ENCODE measurements at regions not wholly inside any gene's neighbourhood (a gene's known extent, or its start where the extent isn't known, plus 50 kb on each side); places are given as distances from the start of the nearest gene placed in this dataset.

DNA sequence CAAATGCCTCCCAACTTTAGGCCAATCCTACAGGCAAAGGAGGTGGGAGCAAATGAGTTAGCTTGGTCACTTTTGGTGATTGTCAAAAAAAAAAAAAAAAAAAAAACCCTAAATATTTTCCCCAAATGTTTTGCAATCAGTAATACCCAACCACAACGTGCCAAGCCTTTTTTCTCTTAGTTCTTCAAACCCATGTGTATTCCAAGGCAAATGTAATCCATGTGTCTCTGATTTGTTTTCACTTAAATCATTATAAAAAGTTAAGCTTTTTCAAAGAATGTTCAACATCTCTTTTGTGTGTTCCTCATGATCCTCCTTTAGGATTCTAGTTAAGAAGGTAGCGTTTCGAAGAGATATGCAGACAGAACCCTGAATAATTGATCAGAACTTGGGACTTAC lies 328.4 kb downstream of the PAPSS1 start:
- Histone ChIP-seq H3K36me3 (ENCODE audit: control insufficient read depth in 2 of 3, insufficient read depth in 3 of 3, low read length in 3 of 3) (no peaks in the 10 kb centered on the region), H3K27me3 (ENCODE audit: control insufficient read depth, insufficient read depth, low read length) (no peaks in the 10 kb centered on the region), H3K9me3 (ENCODE audit: control insufficient read depth in 2 of 3, insufficient read depth in 1 of 3, low read length in 3 of 3) (no peaks in the 10 kb centered on the region), H3K4me1 (ENCODE audit: control insufficient read depth in 2 of 3, insufficient read depth in 2 of 3, low read depth in 1 of 3, low read length in 3 of 3) (no peaks in the 10 kb centered on the region), H3K9ac (ENCODE audit: low read length in 3 of 3) (no peak overlapping the region), H3K27ac (ENCODE audit: low read depth in 2 of 2, low read length in 2 of 2) (no peak overlapping the region), H3K4me3 (ENCODE audit: low read length in 3 of 3) (no peak overlapping the region)
- FAIRE-seq (no peak), DNase-seq (no peak)
- intact Hi-C loops (cut with DNase I): no loop called here
- no peak for TF ChIP-seq CTCF (IDR thresholded peaks at IDR 0.05; ENCODE audit: borderline replicate concordance, extremely low read depth, insufficient read depth)

- no peak for FAIRE-seq
- intact Hi-C loops (cut with DNase I): no loop called here
- H3K27me3 ChIP-seq (ENCODE audit: control insufficient read depth, insufficient read depth, low read length): no peaks in the 10 kb centered on the region
- TF ChIP-seq CTCF (IDR thresholded peaks at IDR 0.05; ENCODE audit: borderline replicate concordance, extremely low read depth, insufficient read depth): no peak
- H3K36me3 ChIP-seq (ENCODE audit: control insufficient read depth in 2 of 3, insufficient read depth in 3 of 3, low read length in 3 of 3): no peaks in the 10 kb centered on the region
- no peak overlapping the region for H3K4me3 ChIP-seq (ENCODE audit: low read length in 3 of 3)
- no peak overlapping the region for H3K27ac ChIP-seq (ENCODE audit: low read depth in 2 of 2, low read length in 2 of 2)
- H3K9me3 ChIP-seq (ENCODE audit: control insufficient read depth in 2 of 3, insufficient read depth in 1 of 3, low read length in 3 of 3): no peaks in the 10 kb centered on the region
- H3K4me1 ChIP-seq (ENCODE audit: control insufficient read depth in 2 of 3, insufficient read depth in 2 of 3, low read depth in 1 of 3, low read length in 3 of 3): no peaks in the 10 kb centered on the region
- DNase-seq: no peak
- no peak overlapping the region for H3K9ac ChIP-seq (ENCODE audit: low read length in 3 of 3)
Observed at GRCh38 chr4:107391009-107391629, 328.9 kb downstream of the PAPSS1 start.

- Histone ChIP-seq H3K36me3 (ENCODE audit: control insufficient read depth in 2 of 3, insufficient read depth in 3 of 3, low read length in 3 of 3) (no peaks in the 10 kb centered on the region), H3K9me3 (ENCODE audit: control insufficient read depth in 2 of 3, insufficient read depth in 1 of 3, low read length in 3 of 3) (no peaks in the 10 kb centered on the region), H3K27ac (ENCODE audit: low read depth in 2 of 2, low read length in 2 of 2) (no peak overlapping the region), H3K27me3 (ENCODE audit: control insufficient read depth, insufficient read depth, low read length) (no peaks in the 10 kb centered on the region), H3K9ac (ENCODE audit: low read length in 3 of 3) (no peak overlapping the region), H3K4me3 (ENCODE audit: low read length in 3 of 3) (no peak overlapping the region), H3K4me1 (ENCODE audit: control insufficient read depth in 2 of 3, insufficient read depth in 2 of 3, low read depth in 1 of 3, low read length in 3 of 3) (no peaks in the 10 kb centered on the region)
- intact Hi-C loops (cut with DNase I): no loop called here
- DNase-seq (no peak), FAIRE-seq (no peak)
- no peak for TF ChIP-seq CTCF (IDR thresholded peaks at IDR 0.05; ENCODE audit: borderline replicate concordance, extremely low read depth, insufficient read depth)
Observed at GRCh38 chr4:107389965-107390364, 330.1 kb downstream of the PAPSS1 start.

- H3K36me3 ChIP-seq (ENCODE audit: control insufficient read depth in 2 of 3, insufficient read depth in 3 of 3, low read length in 3 of 3): no peaks in the 10 kb centered on the region
- no peak overlapping the region for H3K9ac ChIP-seq (ENCODE audit: low read length in 3 of 3)
- FAIRE-seq (no peak), DNase-seq (no peak)
- intact Hi-C loops (cut with DNase I): no loop called here
- TF ChIP-seq CTCF (IDR thresholded peaks at IDR 0.05; ENCODE audit: borderline replicate concordance, extremely low read depth, insufficient read depth): no peak
- H3K27ac ChIP-seq (ENCODE audit: low read depth in 2 of 2, low read length in 2 of 2): no peak overlapping the region
- no peak overlapping the region for H3K4me3 ChIP-seq (ENCODE audit: low read length in 3 of 3)
- H3K27me3 ChIP-seq (ENCODE audit: control insufficient read depth, insufficient read depth, low read length): no peaks in the 10 kb centered on the region
- no peaks in the 10 kb centered on the region for H3K4me1 ChIP-seq (ENCODE audit: control insufficient read depth in 2 of 3, insufficient read depth in 2 of 3, low read depth in 1 of 3, low read length in 3 of 3)
- H3K9me3 ChIP-seq (ENCODE audit: control insufficient read depth in 2 of 3, insufficient read depth in 1 of 3, low read length in 3 of 3): no peaks in the 10 kb centered on the region
Observed at GRCh38 chr4:107388736-107389274, 331.2 kb downstream of the PAPSS1 start.

Data from kidney (tissue), 13 donors.